ENCODE measurements at regions not wholly inside any gene's neighbourhood (a gene's known extent, or its start where the extent isn't known, plus 50 kb on each side); places are given as distances from the start of the nearest gene placed in this dataset.

GRCh38 chr4:41438931-41439297 lies 99.0 kb upstream of the LIMCH1 start:
- TF ChIP-seq CTCF (IDR thresholded peaks at IDR 0.05), result no peak
- TF ChIP-seq POLR2AphosphoS5 (IDR thresholded peaks at IDR 0.05), result no peak
- no peak for TF ChIP-seq POLR2A (IDR thresholded peaks at IDR 0.05; ENCODE audit: low read depth)

All from esophagus muscularis mucosa (tissue), 3 donors.